ENCODE measurements at regions not wholly inside any gene's neighbourhood (a gene's known extent, or its start where the extent isn't known, plus 50 kb on each side); places are given as distances from the start of the nearest gene placed in this dataset.

DNA sequence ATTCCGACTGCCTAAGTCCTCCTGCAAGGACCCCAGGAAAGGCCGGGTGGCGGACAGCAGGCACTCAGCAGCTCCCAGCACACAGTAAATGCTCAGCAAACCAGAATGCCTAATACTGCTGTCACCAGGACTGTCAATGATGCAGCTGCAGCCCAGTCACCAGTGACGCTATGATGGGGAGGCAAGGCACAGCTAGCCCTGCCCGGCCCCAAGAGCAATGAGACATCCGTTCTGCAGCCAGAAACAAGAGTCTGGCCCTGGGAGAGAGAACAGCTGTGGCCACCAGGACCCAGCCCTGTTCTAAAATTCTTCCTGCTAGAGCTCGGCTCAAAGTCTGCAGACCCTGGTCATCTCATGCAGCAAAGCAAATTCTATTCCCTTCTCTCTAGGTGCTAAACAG lies 69.8 kb downstream of the NCOR2 start:
- DNase-seq (ENCODE audit: low read depth) = no peak
- H3K4me3 ChIP-seq (ENCODE audit: low read depth, low read length) = no peak overlapping the region
- TF ChIP-seq, protein P1, sequence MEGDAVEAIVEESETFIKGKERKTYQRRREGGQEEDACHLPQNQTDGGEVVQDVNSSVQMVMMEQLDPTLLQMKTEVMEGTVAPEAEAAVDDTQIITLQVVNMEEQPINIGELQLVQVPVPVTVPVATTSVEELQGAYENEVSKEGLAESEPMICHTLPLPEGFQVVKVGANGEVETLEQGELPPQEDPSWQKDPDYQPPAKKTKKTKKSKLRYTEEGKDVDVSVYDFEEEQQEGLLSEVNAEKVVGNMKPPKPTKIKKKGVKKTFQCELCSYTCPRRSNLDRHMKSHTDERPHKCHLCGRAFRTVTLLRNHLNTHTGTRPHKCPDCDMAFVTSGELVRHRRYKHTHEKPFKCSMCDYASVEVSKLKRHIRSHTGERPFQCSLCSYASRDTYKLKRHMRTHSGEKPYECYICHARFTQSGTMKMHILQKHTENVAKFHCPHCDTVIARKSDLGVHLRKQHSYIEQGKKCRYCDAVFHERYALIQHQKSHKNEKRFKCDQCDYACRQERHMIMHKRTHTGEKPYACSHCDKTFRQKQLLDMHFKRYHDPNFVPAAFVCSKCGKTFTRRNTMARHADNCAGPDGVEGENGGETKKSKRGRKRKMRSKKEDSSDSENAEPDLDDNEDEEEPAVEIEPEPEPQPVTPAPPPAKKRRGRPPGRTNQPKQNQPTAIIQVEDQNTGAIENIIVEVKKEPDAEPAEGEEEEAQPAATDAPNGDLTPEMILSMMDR (IDR thresholded peaks at IDR 0.05; ENCODE audit: control insufficient read depth, extremely low read depth, insufficient read depth) = no peak

DNA sequence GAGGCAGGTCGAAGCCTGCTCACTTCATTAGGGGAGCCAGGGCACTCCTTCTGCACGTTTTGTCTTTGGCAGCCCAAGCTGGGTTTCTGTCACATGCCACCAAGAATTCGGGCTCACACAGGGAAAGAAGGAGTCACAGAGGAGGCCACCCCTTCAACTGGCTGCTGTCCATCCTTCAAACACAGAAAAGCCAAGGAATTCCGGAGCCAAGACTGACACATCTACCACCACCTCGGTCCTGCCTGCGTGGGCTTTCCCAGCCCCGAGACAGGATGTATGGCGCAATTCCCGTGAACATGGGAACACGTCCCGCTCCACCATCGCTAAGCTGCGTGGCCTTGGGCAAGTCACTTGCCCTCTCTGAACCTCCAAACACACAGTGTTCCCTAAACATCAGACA lies 70.4 kb downstream of the NCOR2 start:
- no peak for DNase-seq (ENCODE audit: low read depth)
- H3K4me3 ChIP-seq (ENCODE audit: low read depth, low read length) = no peak overlapping the region
- TF ChIP-seq, protein P1 (IDR thresholded peaks at IDR 0.05; ENCODE audit: control insufficient read depth, extremely low read depth, insufficient read depth) = no peak

DNA sequence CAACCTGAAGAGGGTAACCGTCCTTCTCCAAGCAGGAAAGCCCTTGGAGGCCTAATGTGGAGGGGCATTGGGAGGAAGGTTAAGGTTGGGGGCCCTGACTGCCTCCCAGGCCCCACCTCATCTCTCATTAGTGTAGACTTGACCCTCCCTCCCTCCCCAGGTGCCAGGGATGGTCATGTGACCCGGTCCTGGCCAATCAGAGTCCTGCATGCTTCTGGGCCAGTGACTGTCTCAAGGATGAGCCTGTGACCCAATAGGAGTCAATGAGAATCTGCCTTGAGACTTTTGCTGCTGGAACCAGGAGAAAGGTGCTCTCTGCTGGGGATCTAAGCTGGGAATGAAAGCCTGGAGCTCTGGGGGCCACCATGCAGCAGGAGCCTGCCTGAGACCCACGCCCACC lies 70.8 kb downstream of the NCOR2 start:
- DNase-seq (ENCODE audit: low read depth) = no peak
- TF ChIP-seq, protein P1 (IDR thresholded peaks at IDR 0.05; ENCODE audit: control insufficient read depth, extremely low read depth, insufficient read depth) = no peak
- no peak overlapping the region for H3K4me3 ChIP-seq (ENCODE audit: low read depth, low read length)

DNA sequence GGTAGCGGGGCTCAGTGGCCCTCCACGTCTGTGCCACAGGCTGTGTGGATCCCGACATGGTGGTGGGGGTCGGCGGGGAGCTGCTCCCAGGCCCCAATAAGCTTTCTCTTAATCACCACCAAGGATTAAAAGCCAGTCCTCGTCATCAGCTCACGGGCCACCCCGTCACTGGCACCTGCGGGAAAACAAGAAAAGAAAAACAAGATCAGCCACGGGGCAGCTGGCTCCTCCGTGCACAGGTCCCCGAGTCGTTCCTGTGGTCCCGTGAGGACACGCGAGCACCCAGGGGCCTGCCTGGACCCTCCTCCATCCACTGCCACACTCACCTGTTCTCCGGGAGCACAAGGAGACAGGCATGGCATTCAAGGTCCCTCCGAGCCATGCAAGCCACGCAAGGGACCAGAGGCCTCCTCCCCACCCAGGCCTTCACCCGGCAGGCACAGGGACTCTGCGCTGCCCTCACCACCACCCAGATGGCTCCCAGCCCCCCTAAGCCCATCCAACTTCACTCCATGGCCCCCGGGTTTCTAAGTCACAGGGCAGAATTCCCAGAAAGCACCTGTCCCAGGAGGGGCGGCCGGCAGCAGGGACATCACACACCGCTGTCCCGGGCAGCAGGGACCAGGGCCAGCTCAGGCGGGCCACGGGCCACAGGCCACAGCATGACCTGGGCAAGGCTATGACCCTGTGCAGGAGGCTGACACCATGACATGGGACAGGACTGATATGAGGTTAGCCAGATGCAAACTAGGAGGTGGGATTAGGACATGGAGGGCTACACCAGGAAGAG lies 72.0 kb downstream of the NCOR2 start:
- TF ChIP-seq, protein P1 (IDR thresholded peaks at IDR 0.05; ENCODE audit: control insufficient read depth, extremely low read depth, insufficient read depth) = no peak
- H3K4me3 ChIP-seq (ENCODE audit: low read depth, low read length) = no peak overlapping the region
- DNase-seq (ENCODE audit: low read depth) = no peak

DNA sequence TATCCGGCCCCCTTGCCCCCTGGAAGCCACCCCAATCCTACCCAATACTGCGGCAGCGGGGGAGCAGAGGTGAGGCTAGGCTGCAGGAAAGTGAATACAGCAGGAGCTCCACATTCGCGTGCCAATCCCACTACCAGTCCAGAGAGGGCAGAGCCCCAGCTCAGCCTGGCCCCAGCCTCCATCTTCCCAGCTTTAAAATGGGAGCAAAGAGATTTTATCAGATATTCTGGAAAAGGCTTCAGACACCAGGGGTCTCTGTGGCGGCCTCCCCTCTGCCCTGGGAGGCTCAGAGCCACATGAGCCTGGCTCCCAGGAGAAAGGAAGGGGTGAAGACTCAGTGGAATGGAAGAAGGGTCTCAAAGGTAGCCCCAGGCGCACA lies 72.7 kb downstream of the NCOR2 start:
- DNase-seq (ENCODE audit: low read depth) = no peak
- TF ChIP-seq, protein P1 (IDR thresholded peaks at IDR 0.05; ENCODE audit: control insufficient read depth, extremely low read depth, insufficient read depth) = no peak
- H3K4me3 ChIP-seq (ENCODE audit: low read depth, low read length) = no peak overlapping the region

DNA sequence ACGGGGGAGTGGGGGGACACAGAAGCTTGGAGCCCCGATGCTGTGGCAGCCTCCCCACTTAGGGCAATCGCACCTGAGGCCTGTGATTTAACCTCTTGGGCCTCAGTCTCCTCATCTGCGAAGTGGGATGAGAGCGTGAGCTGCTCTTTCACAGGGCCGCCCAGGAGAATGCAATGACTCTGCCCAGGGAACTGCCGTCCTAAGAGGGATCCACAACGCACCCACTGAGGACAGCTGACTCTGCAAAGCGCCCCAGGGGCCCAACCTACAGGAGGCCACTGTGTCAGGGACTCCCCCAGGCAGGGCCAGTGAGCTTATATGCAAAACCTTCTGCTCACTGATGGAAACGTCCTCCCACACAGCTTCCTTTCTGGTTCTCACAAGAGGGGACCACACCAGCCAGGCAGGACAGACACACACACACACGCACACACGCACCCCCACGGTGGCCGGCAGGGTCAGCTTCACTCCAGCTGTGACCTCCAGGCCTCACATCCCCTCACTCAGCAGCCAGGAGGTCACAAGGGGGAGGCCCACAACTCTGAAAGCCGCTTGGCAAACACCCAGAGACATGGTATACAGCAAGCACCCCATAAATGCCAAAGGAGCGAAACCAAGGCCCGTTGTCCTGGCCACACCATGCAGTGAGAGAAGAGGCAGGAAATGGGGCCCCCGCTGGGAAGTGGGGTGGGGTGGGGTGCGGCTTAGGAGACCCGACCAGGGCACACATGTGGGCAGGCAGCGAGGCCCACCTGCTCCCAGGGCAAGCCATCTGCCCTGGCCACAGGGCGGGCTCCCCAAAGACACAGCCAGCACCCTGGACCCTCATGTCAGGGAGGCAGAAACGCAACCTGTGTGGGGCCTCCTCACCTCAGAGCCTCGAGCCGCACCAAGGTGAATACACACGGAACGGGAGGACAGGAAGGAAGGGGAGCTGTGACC lies 73.3 kb downstream of the NCOR2 start:
- TF ChIP-seq, protein P1 (IDR thresholded peaks at IDR 0.05; ENCODE audit: control insufficient read depth, extremely low read depth, insufficient read depth) = no peak

More for the DNA sequence above, 73.3 kb downstream of the NCOR2 start:
- DNase-seq (ENCODE audit: low read depth) = no peak
- no peak overlapping the region for H3K4me3 ChIP-seq (ENCODE audit: low read depth, low read length)

All from LNCaP clone FGC (cell line).